Testis (tissue), 2 donors: ENCODE measurements at regions not wholly inside any gene's neighbourhood (a gene's known extent, or its start where the extent isn't known, plus 50 kb on each side); places are given as distances from the start of the nearest gene placed in this dataset.

ENCODE experiments used
- DNase-seq: peaks from one replicate; pipeline ENCODE4 v3.0.0-alpha.2; 2019
- H3K27ac ChIP-seq, 2 donors: fragments of 200-600 bp; sonication (generic); one replicate each; pipeline ENCODE4 v1.5.1; 2019
- H3K27me3 ChIP-seq: fragments of 200-600 bp; sonication (generic); one replicate; pipeline ENCODE4 v1.5.1; 2019
- H3K36me3 ChIP-seq: fragments of 200-600 bp; sonication (generic); one replicate; pipeline ENCODE4 v1.5.1; 2017; ENCODE audit warnings: low read depth; ENCODE audit errors: missing control alignments
- H3K4me1 ChIP-seq: fragments of 200-600 bp; sonication (generic); one replicate; pipeline ENCODE4 v1.5.1; 2019
- H3K4me3 ChIP-seq, 2 donors: fragments of 200-600 bp; sonication (generic); one replicate each; pipeline ENCODE4 v1.5.1; 2017 to 2019
- H3K9me3 ChIP-seq: fragments of 200-600 bp; sonication (generic); one replicate; pipeline ENCODE4 v1.5.1; 2017
- POLR2A ChIP-seq: fragments of 450-650 bp; IDR thresholded peaks from one replicate; pipeline ENCODE4 v1.6.1; 2017; ENCODE audit warnings: antibody characterized with exemption, mild to moderate bottlenecking, moderate library complexity
- WGBS, 2 donors: methylation state at CpG; one replicate each; pipeline ENCODE4 v1.1.5; 2018; 5-methylcytosine and 5-hydroxymethylcytosine counted together
- intact Hi-C: fragments of 100-400 bp; cut with DNase I; formaldehyde crosslinking; loops from one replicate; pipeline ENCODE4 v1.15.1; 2023; ENCODE audit warnings: low total_unique reads
- TF ChIP-seq, protein P1 (sequence below), 3 experiments: fragments of 450-650 bp in 2 of 3; fragments of 200-600 bp in 1 of 3; sonication (generic) in 1 of 3; IDR thresholded peaks; one replicate each; pipeline ENCODE4 v1.5.1; 2016 to 2019; ENCODE audit warnings: antibody characterized with exemption in 3 of 3, mild to moderate bottlenecking in 2 of 3, moderate library complexity in 1 of 3

- no peaks in the 10 kb centered on the region for H3K36me3 ChIP-seq
- intact Hi-C loops = no loop called here
- no peak for DNase-seq
- no peaks in the 10 kb centered on the region for H3K27me3 ChIP-seq
- no peaks in the 10 kb centered on the region for H3K9me3 ChIP-seq
- WGBS, 2 donors = 58 to 80% methylated on average over 1 of the region's 1 CpG
- H3K4me1 ChIP-seq = no peaks in the 10 kb centered on the region
- TF ChIP-seq, protein P1, sequence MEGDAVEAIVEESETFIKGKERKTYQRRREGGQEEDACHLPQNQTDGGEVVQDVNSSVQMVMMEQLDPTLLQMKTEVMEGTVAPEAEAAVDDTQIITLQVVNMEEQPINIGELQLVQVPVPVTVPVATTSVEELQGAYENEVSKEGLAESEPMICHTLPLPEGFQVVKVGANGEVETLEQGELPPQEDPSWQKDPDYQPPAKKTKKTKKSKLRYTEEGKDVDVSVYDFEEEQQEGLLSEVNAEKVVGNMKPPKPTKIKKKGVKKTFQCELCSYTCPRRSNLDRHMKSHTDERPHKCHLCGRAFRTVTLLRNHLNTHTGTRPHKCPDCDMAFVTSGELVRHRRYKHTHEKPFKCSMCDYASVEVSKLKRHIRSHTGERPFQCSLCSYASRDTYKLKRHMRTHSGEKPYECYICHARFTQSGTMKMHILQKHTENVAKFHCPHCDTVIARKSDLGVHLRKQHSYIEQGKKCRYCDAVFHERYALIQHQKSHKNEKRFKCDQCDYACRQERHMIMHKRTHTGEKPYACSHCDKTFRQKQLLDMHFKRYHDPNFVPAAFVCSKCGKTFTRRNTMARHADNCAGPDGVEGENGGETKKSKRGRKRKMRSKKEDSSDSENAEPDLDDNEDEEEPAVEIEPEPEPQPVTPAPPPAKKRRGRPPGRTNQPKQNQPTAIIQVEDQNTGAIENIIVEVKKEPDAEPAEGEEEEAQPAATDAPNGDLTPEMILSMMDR (IDR thresholded peaks at IDR 0.05) = no peak
- no peak for TF ChIP-seq POLR2A
- H3K27ac ChIP-seq = no peak overlapping the region
- H3K4me3 ChIP-seq = no peak overlapping the region
Observed at GRCh38 chrX:39829965-39830364, 267.8 kb downstream of the BCOR start.

DNA sequence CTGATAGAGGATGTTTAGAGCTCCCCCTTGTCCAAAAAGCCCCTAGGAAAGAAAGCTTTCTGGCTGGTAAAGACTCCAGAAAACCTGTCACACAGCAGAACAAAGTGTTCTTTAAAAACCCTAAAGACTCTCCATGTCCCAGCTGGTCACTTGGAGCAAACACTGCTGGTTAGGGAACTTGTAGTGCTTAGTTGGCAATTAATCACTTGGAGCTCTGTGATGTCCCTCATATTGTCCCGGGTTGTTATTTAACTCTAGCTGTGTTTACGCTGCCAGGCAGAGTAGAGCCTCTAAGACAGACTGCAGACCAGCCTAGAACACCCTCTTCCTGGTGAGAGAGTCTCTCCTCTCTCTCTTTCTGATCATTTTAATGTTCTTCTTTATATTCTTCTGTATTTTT, 267.3 kb downstream of the BCOR start:
- TF ChIP-seq, protein P1 (IDR thresholded peaks at IDR 0.05) = no peak
- TF ChIP-seq POLR2A = no peak
- no peaks in the 10 kb centered on the region for H3K9me3 ChIP-seq
- H3K4me3 ChIP-seq = no peak overlapping the region
- no peaks in the 10 kb centered on the region for H3K36me3 ChIP-seq
- no peak overlapping the region for H3K27ac ChIP-seq
- H3K27me3 ChIP-seq = no peaks in the 10 kb centered on the region
- H3K4me1 ChIP-seq = no peaks in the 10 kb centered on the region
- no peak for DNase-seq
- intact Hi-C loops = no loop called here
- 49 to 51% methylated on average over 2 of the region's 2 CpGs for WGBS, 2 donors

- H3K4me3 ChIP-seq = no peak overlapping the region
- no peaks in the 10 kb centered on the region for H3K9me3 ChIP-seq
- DNase-seq = no peak
- no peak overlapping the region for H3K27ac ChIP-seq
- intact Hi-C loops = no loop called here
- 66 to 85% methylated on average over 11 of the region's 11 CpGs for WGBS, 2 donors
- no peaks in the 10 kb centered on the region for H3K27me3 ChIP-seq
- H3K4me1 ChIP-seq = no peaks in the 10 kb centered on the region
- no peak for TF ChIP-seq POLR2A
- TF ChIP-seq, protein P1 (IDR thresholded peaks at IDR 0.05) = no peak
- H3K36me3 ChIP-seq = no peaks in the 10 kb centered on the region
Observed at GRCh38 chrX:39832211-39832610, 265.5 kb downstream of the BCOR start.

- Histone ChIP-seq H3K4me1 (no peaks in the 10 kb centered on the region), H3K27me3 (no peaks in the 10 kb centered on the region), H3K36me3 (no peaks in the 10 kb centered on the region), H3K9me3 (no peaks in the 10 kb centered on the region), H3K27ac (no peak overlapping the region), H3K4me3 (no peak overlapping the region)
- intact Hi-C loops = no loop called here
- no peak for DNase-seq
- 88 to 97% methylated on average over 3 of the region's 3 CpGs for WGBS, 2 donors
- TF ChIP-seq, protein P1 (IDR thresholded peaks at IDR 0.05) = no peak
- TF ChIP-seq POLR2A = no peak
Observed at GRCh38 chrX:39834600-39834999, 263.2 kb downstream of the BCOR start.

DNA sequence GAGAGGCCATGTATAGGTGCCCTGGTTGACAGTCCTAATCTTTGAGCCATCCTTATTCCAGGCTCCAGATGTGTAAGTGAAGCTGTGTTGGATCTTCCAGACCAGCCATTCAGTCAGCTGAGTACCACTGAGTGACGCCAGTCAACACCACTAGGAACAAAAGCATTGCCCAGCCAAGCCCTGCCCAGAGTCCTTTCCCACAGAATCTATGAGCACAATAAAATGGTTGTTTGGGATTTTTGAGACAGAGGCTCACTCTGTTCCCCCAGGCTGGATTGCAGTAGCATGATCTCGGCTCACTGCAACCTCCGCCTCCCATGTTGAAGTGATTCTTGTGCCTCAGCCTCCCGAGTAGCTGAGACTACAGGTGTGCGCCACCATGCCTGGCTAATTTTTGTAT, 262.5 kb downstream of the BCOR start:
- no peak for DNase-seq
- intact Hi-C loops = no loop called here
- no peak for TF ChIP-seq POLR2A
- TF ChIP-seq, protein P1 (IDR thresholded peaks at IDR 0.05) = no peak
- Histone ChIP-seq H3K27me3 (no peaks in the 10 kb centered on the region), H3K27ac (no peak overlapping the region), H3K36me3 (no peaks in the 10 kb centered on the region), H3K4me3 (no peak overlapping the region), H3K9me3 (no peaks in the 10 kb centered on the region), H3K4me1 (no peaks in the 10 kb centered on the region)
- 79% methylated on average over 4 of the region's 5 CpGs; no CpG with 5 or more reads in 1 of the 2 donors for WGBS, 2 donors
